ENCODE measurements at regions not wholly inside any gene's neighbourhood (a gene's known extent, or its start where the extent isn't known, plus 50 kb on each side); places are given as distances from the start of the nearest gene placed in this dataset.

DNA sequence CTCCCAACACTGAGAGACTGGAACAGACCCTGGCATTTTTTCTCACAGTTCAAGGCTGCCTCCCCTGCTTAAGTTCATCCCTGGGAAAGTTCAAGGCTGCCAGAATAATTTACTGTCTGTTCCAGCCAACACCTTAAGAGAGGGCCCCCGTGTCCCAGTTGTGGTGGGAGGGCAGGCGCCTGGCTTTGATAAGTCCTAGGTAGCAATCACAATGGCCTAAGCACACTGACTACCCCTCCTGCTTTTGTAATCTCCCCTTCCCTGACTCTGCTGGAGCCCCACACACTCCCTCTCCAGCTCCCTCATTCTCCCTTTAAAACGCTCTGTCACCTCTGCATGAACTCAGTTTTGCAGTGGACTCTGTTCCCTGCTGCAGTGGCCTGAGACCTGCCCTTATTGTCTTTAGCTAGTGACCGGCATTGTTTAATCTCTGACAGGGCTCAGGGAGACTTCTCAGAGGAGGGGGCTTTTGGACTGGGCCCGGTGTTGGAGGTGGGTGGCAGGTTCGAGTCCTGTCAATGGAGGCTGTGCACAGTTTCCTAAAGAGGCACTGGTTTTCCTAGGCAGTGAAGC, 507.2 kb downstream of the TBC1D22A start:
- Histone ChIP-seq H3K9me3 (ENCODE audit: control insufficient read depth, insufficient read depth, low read length) (peaks cover 4% of the 10 kb centered on the region; the same call in 1 of the 2 replicates), H3K4me2 (ENCODE audit: low read length) (no peak overlapping the region), H3K36me3 (ENCODE audit: control insufficient read depth, low read length) (no peaks in the 10 kb centered on the region), H4K20me1 (ENCODE audit: control insufficient read depth, insufficient read depth, low read depth, low read length) (no peaks in the 10 kb centered on the region), H3F3A (ENCODE audit: control insufficient read depth, insufficient read depth) (no peaks in the 10 kb centered on the region), H3K27ac (ENCODE audit: low read depth, low read length) (no peak overlapping the region), H3K9me2 (replicated peaks; ENCODE audit: control insufficient read depth, low read length) (no peaks in the 10 kb centered on the region), H3K4me3 (ENCODE audit: low read length) (no peak overlapping the region), H3K27me3 (ENCODE audit: control insufficient read depth, low read length) (no peaks in the 10 kb centered on the region), H3K79me2 (ENCODE audit: control insufficient read depth, low read length) (no peaks in the 10 kb centered on the region), H3K4me1 (ENCODE audit: control insufficient read depth, low read length) (no peaks in the 10 kb centered on the region)
- no peak for TF ChIP-seq EZH2phosphoT487 (IDR thresholded peaks at IDR 0.05; ENCODE audit: borderline replicate concordance, low read length)
- TF ChIP-seq, protein P1, sequence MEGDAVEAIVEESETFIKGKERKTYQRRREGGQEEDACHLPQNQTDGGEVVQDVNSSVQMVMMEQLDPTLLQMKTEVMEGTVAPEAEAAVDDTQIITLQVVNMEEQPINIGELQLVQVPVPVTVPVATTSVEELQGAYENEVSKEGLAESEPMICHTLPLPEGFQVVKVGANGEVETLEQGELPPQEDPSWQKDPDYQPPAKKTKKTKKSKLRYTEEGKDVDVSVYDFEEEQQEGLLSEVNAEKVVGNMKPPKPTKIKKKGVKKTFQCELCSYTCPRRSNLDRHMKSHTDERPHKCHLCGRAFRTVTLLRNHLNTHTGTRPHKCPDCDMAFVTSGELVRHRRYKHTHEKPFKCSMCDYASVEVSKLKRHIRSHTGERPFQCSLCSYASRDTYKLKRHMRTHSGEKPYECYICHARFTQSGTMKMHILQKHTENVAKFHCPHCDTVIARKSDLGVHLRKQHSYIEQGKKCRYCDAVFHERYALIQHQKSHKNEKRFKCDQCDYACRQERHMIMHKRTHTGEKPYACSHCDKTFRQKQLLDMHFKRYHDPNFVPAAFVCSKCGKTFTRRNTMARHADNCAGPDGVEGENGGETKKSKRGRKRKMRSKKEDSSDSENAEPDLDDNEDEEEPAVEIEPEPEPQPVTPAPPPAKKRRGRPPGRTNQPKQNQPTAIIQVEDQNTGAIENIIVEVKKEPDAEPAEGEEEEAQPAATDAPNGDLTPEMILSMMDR (IDR thresholded peaks at IDR 0.05; ENCODE audit: low read depth, low read length, poor library complexity, severe bottlenecking) = no peak

DNA sequence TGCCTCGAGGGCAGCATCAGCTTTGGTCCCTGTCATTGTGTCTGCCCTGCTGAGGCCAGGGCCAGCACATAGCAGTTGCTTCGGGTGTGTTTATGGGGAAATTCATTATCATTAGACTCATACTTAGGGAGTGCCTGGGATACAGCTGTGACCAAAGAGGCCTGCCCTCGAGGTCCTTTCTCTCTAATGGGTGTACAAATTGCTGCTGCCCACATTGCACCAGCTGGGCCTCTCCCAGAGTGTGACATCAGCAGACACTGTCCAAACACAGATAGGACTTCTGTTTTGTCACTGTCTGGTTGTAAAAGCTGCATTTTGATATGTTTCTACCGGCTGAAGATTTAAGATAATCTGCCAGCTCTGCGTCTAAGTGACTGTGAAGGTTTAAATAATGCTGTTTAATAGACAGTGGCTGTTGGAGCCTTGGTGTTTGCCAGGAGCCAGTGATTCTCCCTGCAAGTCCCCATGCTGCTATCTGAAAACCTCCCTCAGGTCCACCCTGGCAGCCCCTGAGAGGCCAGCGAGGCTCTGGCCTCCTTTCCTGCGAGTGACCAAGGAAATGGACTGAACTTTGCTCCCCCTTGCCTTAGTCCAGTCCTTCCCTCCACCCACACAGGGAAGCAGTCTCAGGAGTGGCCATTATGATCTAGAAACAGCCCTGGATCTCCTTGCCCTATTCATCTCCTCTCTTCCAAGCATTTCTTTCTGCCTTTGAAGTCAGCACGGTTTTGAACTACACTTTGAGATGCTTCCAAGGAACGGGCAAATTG, 505.2 kb downstream of the TBC1D22A start:
- Histone ChIP-seq H3F3A (ENCODE audit: control insufficient read depth, insufficient read depth) (no peaks in the 10 kb centered on the region), H3K27me3 (ENCODE audit: control insufficient read depth, low read length) (no peaks in the 10 kb centered on the region), H3K9me3 (ENCODE audit: control insufficient read depth, insufficient read depth, low read length) (peaks cover 4% of the 10 kb centered on the region; the same call in 1 of the 2 replicates), H3K36me3 (ENCODE audit: control insufficient read depth, low read length) (no peaks in the 10 kb centered on the region), H4K20me1 (ENCODE audit: control insufficient read depth, insufficient read depth, low read depth, low read length) (no peaks in the 10 kb centered on the region), H3K4me1 (ENCODE audit: control insufficient read depth, low read length) (no peaks in the 10 kb centered on the region), H3K27ac (ENCODE audit: low read depth, low read length) (no peak overlapping the region), H3K4me3 (ENCODE audit: low read length) (no peak overlapping the region), H3K9me2 (replicated peaks; ENCODE audit: control insufficient read depth, low read length) (no peaks in the 10 kb centered on the region), H3K4me2 (ENCODE audit: low read length) (no peak overlapping the region), H3K79me2 (ENCODE audit: control insufficient read depth, low read length) (no peaks in the 10 kb centered on the region)
- TF ChIP-seq, protein P1 (IDR thresholded peaks at IDR 0.05; ENCODE audit: low read depth, low read length, poor library complexity, severe bottlenecking) = no peak
- TF ChIP-seq EZH2phosphoT487 (IDR thresholded peaks at IDR 0.05; ENCODE audit: borderline replicate concordance, low read length) = no peak

GRCh38 chr22:47266329-47266728, 503.9 kb downstream of the TBC1D22A start:
- Histone ChIP-seq H3K9me3 (ENCODE audit: control insufficient read depth, insufficient read depth, low read length) (peaks cover 4% of the 10 kb centered on the region; the same call in 1 of the 2 replicates), H4K20me1 (ENCODE audit: control insufficient read depth, insufficient read depth, low read depth, low read length) (no peaks in the 10 kb centered on the region), H3K27ac (ENCODE audit: low read depth, low read length) (no peak overlapping the region), H3K4me1 (ENCODE audit: control insufficient read depth, low read length) (no peaks in the 10 kb centered on the region), H3K9me2 (replicated peaks; ENCODE audit: control insufficient read depth, low read length) (no peaks in the 10 kb centered on the region), H3K27me3 (ENCODE audit: control insufficient read depth, low read length) (no peaks in the 10 kb centered on the region), H3K36me3 (ENCODE audit: control insufficient read depth, low read length) (no peaks in the 10 kb centered on the region), H3K79me2 (ENCODE audit: control insufficient read depth, low read length) (no peaks in the 10 kb centered on the region), H3K4me2 (ENCODE audit: low read length) (no peak overlapping the region), H3K4me3 (ENCODE audit: low read length) (no peak overlapping the region), H3F3A (ENCODE audit: control insufficient read depth, insufficient read depth) (no peaks in the 10 kb centered on the region)
- no peak for TF ChIP-seq EZH2phosphoT487 (IDR thresholded peaks at IDR 0.05; ENCODE audit: borderline replicate concordance, low read length)
- TF ChIP-seq, protein P1 (IDR thresholded peaks at IDR 0.05; ENCODE audit: low read depth, low read length, poor library complexity, severe bottlenecking) = no peak
